Esophagus muscularis mucosa (tissue), 4 donors: ENCODE measurements at regions not wholly inside any gene's neighbourhood (a gene's known extent, or its start where the extent isn't known, plus 50 kb on each side); places are given as distances from the start of the nearest gene placed in this dataset.

Experiments used
- DNase-seq: peaks from one replicate; pipeline ENCODE4 v3.0.0-alpha.2; 2017; ENCODE audit errors: extremely low spot score
- H3K27ac ChIP-seq, 4 donors: fragments of 200-600 bp; sonication (generic); replicated peaks in 1 of 4; 1 replicate in 3 of 4; 2 replicates in 1 of 4; pipeline ENCODE4 v1.5.1; 2016 to 2019; ENCODE audit warnings: mild to moderate bottlenecking in 1 of 4
- H3K27me3 ChIP-seq, 4 donors: fragments of 200-600 bp; sonication (generic); one replicate each; pipeline versions ENCODE4 v1.5.1 to v1.6.0; 2016 to 2019
- H3K36me3 ChIP-seq, 4 donors: fragments of 200-600 bp; sonication (generic); one replicate each; pipeline ENCODE4 v1.5.1; 2016 to 2019
- H3K4me1 ChIP-seq, 4 donors: fragments of 200-600 bp; sonication (generic); one replicate each; pipeline ENCODE4 v1.5.1; 2016 to 2019
- H3K4me3 ChIP-seq, 4 donors: fragments of 200-600 bp; sonication (generic); 1 replicate in 2 of 4; 2 replicates in 2 of 4; pipeline ENCODE4 v1.5.1; 2016 to 2019; ENCODE audit warnings: mild to moderate bottlenecking in 4 of 4, moderate library complexity in 1 of 4
- H3K9me3 ChIP-seq, 4 donors: fragments of 200-600 bp; sonication (generic); 1 replicate in 3 of 4; 2 replicates in 1 of 4; pipeline ENCODE4 v1.5.1; 2016 to 2019
- CTCF ChIP-seq, 3 experiments: fragments of 200-600 bp in 2 of 3; fragments of 450-650 bp in 1 of 3; sonication (generic) in 2 of 3; IDR thresholded peaks; one replicate each; pipeline ENCODE4 v1.5.1; 2017 to 2019; ENCODE audit warnings: antibody characterized with exemption in 3 of 3, mild to moderate bottlenecking in 2 of 3, moderate library complexity in 1 of 3
- EP300 ChIP-seq: sonication (generic); formaldehyde crosslinking; IDR thresholded peaks from one replicate; pipeline ENCODE4 v1.6.1; 2017; ENCODE audit warnings: antibody characterized with exemption
- POLR2A ChIP-seq: fragments of 450-650 bp; IDR thresholded peaks from one replicate; pipeline ENCODE4 v1.6.1; 2017; ENCODE audit warnings: antibody characterized with exemption, moderate library complexity, mild to moderate bottlenecking, low read depth
- POLR2AphosphoS5 ChIP-seq, 2 donors: sonication (generic); formaldehyde crosslinking; IDR thresholded peaks; one replicate each; pipeline ENCODE4 v1.6.1; 2017; ENCODE audit warnings: antibody characterized with exemption in 2 of 2
- WGBS: methylation state at CpG from one replicate; pipeline ENCODE4 v1.1.5; 2018; 5-methylcytosine and 5-hydroxymethylcytosine counted together
- intact Hi-C: fragments of 100-400 bp; cut with DNase I; formaldehyde crosslinking; loops from one replicate; pipeline ENCODE4 v1.15.1; 2023

GRCh38 chr5:124552526-124552925 is 193.9 kb downstream of the ZNF608 start:
- TF ChIP-seq CTCF (IDR thresholded peaks at IDR 0.05): no peak
- TF ChIP-seq EP300: no peak
- TF ChIP-seq POLR2A: no peak
- no peak for TF ChIP-seq POLR2AphosphoS5 (IDR thresholded peaks at IDR 0.05)
- H3K27ac ChIP-seq: no peak overlapping the region
- intact Hi-C loops: no loop called here
- no peaks in the 10 kb centered on the region for H3K4me1 ChIP-seq
- no peak overlapping the region for H3K4me3 ChIP-seq
- H3K36me3 ChIP-seq: no peaks in the 10 kb centered on the region
- DNase-seq: peak; percentile 50
- no peaks in the 10 kb centered on the region for H3K27me3 ChIP-seq
- no peaks in the 10 kb centered on the region for H3K9me3 ChIP-seq
- 96% methylated on average over 4 of the region's 4 CpGs for WGBS

DNA sequence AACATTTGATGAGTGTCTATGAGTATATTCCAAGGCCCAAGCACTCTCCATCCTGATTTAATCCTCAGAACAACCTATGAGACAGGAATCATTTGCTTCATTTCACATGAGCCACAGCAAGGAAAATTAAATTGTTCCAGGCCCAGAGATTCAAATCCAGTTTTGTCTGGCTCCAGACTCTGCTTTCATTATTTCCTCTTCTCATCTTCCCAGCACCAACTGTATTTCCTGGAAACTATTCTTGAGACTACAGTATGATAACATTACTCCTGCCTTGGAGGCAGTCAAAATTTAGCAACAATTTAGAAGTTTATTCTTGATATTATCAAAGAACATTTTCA is 194.5 kb downstream of the ZNF608 start:
- Histone ChIP-seq H3K27ac (no peak overlapping the region), H3K9me3 (no peaks in the 10 kb centered on the region), H3K36me3 (no peaks in the 10 kb centered on the region), H3K4me1 (no peaks in the 10 kb centered on the region), H3K4me3 (no peak overlapping the region), H3K27me3 (no peaks in the 10 kb centered on the region)
- peak; percentile 34 for DNase-seq
- no peak for TF ChIP-seq POLR2AphosphoS5 (IDR thresholded peaks at IDR 0.05)
- no peak for TF ChIP-seq EP300
- TF ChIP-seq CTCF (IDR thresholded peaks at IDR 0.05): no peak
- no peak for TF ChIP-seq POLR2A
- intact Hi-C loops: no loop called here

DNA sequence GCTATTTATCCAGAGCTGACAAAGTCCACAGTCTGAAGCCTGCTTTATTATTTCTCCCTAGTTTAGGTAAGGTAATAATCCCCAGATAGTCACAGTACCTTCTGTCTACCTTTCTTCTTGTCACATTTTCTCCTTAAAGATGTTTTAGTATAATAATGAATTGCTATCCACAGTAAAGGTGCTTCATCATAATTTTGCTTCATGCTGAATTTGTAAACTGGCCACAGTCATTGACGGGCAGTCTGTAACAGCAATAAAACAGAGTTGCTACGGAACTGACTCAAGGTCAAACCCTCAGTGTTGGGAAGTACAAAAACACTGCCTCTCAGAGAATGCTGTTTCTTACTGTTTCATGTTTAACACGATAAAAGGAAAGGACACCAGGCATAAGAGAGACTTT is 195.7 kb downstream of the ZNF608 start:
- no peak for TF ChIP-seq POLR2A
- no peak for TF ChIP-seq EP300
- no peak for TF ChIP-seq POLR2AphosphoS5 (IDR thresholded peaks at IDR 0.05)
- no peak for TF ChIP-seq CTCF (IDR thresholded peaks at IDR 0.05)

DNA sequence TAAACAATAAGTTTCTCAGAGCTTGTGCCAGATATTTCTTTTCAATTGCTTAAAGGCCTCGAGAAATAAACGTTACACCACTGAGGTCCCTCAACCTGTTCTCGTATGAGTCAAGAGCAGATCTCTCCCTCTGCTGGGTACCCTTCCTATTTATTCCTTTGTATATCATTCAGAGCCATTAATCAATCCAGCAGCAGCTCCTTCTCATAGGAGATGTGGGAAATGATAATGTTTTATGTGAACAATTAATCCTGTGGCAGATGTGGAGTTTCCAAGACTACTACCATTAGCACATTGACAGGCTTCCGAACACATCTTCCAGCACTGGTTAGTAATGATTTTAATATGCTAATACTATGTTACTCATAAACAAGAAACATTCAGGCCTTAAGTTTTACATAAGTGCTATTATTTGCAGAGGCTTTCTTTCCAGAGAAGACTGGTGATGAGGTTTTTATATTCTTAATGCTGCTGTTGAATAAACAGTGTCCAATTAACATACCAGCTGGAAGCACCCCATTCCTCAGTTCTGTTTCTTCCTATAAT is 196.5 kb downstream of the ZNF608 start:
- no peak for DNase-seq
- H3K4me3 ChIP-seq: no peak overlapping the region
- TF ChIP-seq EP300 (no peak), POLR2A (no peak), POLR2AphosphoS5 (IDR thresholded peaks at IDR 0.05) (no peak), CTCF (IDR thresholded peaks at IDR 0.05) (no peak)
- no peaks in the 10 kb centered on the region for H3K27me3 ChIP-seq
- 88% methylated on average over 4 of the region's 4 CpGs for WGBS
- H3K36me3 ChIP-seq: no peaks in the 10 kb centered on the region
- intact Hi-C loops: no loop called here
- no peak overlapping the region for H3K27ac ChIP-seq
- no peaks in the 10 kb centered on the region for H3K4me1 ChIP-seq
- no peaks in the 10 kb centered on the region for H3K9me3 ChIP-seq

More for the DNA sequence above, 195.7 kb downstream of the ZNF608 start:
- intact Hi-C loops: no loop called here
- H3K27ac ChIP-seq: no peak overlapping the region
- peak; percentile 17 for DNase-seq
- H3K9me3 ChIP-seq: no peaks in the 10 kb centered on the region
- no peaks in the 10 kb centered on the region for H3K27me3 ChIP-seq
- H3K4me1 ChIP-seq: no peaks in the 10 kb centered on the region
- H3K4me3 ChIP-seq: no peak overlapping the region
- H3K36me3 ChIP-seq: no peaks in the 10 kb centered on the region
- 73% methylated on average over 3 of the region's 3 CpGs for WGBS

- DNase-seq: peak; percentile 75
- Histone ChIP-seq H3K36me3 (no peaks in the 10 kb centered on the region), H3K27ac (no peak overlapping the region), H3K27me3 (no peaks in the 10 kb centered on the region), H3K4me1 (no peaks in the 10 kb centered on the region), H3K9me3 (no peaks in the 10 kb centered on the region), H3K4me3 (no peak overlapping the region)
- TF ChIP-seq POLR2AphosphoS5 (IDR thresholded peaks at IDR 0.05): no peak
- TF ChIP-seq POLR2A: no peak
- TF ChIP-seq EP300: no peak
- no peak for TF ChIP-seq CTCF (IDR thresholded peaks at IDR 0.05)
- 38% methylated on average over 2 of the region's 2 CpGs for WGBS
- intact Hi-C loops: no loop called here
Measured at GRCh38 chr5:124546643-124547042, 199.8 kb downstream of the ZNF608 start.
